ENCODE measurements at regions not wholly inside any gene's neighbourhood (a gene's known extent, or its start where the extent isn't known, plus 50 kb on each side); places are given as distances from the start of the nearest gene placed in this dataset.
A peak's percentile ranks its signal among the peaks of the same experiment; 100 is the strongest.

GRCh38 chr5:53418826-53419658, 61.4 kb upstream of the FST start:
- TF ChIP-seq CTCF (IDR thresholded peaks at IDR 0.05), result no peak

- TF ChIP-seq CTCF (IDR thresholded peaks at IDR 0.05), result no peak
Measured at GRCh38 chr5:53422539-53422938, 57.9 kb upstream of the FST start.

- no peak for TF ChIP-seq CTCF (IDR thresholded peaks at IDR 0.05)
Measured at GRCh38 chr5:53423724-53424123, 56.7 kb upstream of the FST start.

GRCh38 chr5:53424686-53425615, 55.5 kb upstream of the FST start:
- TF ChIP-seq CTCF (IDR thresholded peaks at IDR 0.05), result no peak

GRCh38 chr5:53425687-53426511, 54.5 kb upstream of the FST start:
- peak; percentile 51; the same call in 1 of the 2 replicates for TF ChIP-seq CTCF (IDR thresholded peaks at IDR 0.05)

- no peak for TF ChIP-seq CTCF (IDR thresholded peaks at IDR 0.05)
Measured at GRCh38 chr5:53426512-53426830, 54.0 kb upstream of the FST start.

- TF ChIP-seq CTCF (IDR thresholded peaks at IDR 0.05), result no peak
Measured at GRCh38 chr5:53426878-53427277, 53.6 kb upstream of the FST start.

Data from LNCAP (cell line).